ENCODE measurements at regions not wholly inside any gene's neighbourhood (a gene's known extent, or its start where the extent isn't known, plus 50 kb on each side); places are given as distances from the start of the nearest gene placed in this dataset.

DNA sequence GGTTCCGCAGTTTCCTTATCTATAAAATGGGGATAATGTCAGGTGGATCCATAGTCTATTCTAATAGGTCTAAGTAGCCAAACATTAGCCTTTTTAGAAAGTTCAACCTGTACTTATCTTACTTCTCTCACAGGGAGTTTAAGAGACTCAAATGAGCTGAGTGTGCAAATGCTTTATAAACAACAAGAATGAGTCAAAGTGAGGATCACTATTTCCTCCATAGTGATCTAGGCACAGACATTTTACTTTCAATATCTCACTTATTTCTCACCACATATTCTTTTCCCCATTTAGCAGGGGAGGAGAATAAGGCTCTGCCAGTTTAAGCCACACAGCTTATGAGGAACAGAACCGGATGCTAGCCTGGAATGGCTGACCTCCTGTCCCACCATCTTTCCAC is 92.1 kb upstream of the LMO4 start:
- TF ChIP-seq POLR2A (IDR thresholded peaks at IDR 0.05; ENCODE audit: low read depth, low read length) (no peak), RCOR1 (IDR thresholded peaks at IDR 0.05; ENCODE audit: insufficient replicate concordance, low read length) (no peak), SMC3 (IDR thresholded peaks at IDR 0.05; ENCODE audit: low read depth, low read length) (no peak), RAD21 (IDR thresholded peaks at IDR 0.05; ENCODE audit: low read length) (no peak), FOS (IDR thresholded peaks at IDR 0.05; ENCODE audit: low read depth, low read length) (no peak), NFE2L2 (IDR thresholded peaks at IDR 0.05; ENCODE audit: low read depth, low read length) (no peak), MAFK (IDR thresholded peaks at IDR 0.05; ENCODE audit: low read depth, low read length) (peak; percentile 91)
- TF ChIP-seq, protein P1, sequence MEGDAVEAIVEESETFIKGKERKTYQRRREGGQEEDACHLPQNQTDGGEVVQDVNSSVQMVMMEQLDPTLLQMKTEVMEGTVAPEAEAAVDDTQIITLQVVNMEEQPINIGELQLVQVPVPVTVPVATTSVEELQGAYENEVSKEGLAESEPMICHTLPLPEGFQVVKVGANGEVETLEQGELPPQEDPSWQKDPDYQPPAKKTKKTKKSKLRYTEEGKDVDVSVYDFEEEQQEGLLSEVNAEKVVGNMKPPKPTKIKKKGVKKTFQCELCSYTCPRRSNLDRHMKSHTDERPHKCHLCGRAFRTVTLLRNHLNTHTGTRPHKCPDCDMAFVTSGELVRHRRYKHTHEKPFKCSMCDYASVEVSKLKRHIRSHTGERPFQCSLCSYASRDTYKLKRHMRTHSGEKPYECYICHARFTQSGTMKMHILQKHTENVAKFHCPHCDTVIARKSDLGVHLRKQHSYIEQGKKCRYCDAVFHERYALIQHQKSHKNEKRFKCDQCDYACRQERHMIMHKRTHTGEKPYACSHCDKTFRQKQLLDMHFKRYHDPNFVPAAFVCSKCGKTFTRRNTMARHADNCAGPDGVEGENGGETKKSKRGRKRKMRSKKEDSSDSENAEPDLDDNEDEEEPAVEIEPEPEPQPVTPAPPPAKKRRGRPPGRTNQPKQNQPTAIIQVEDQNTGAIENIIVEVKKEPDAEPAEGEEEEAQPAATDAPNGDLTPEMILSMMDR (conservative IDR thresholded peaks at IDR 0.05; ENCODE audit: low read depth, low read length) = no peak
- TF ChIP-seq, protein P2, sequence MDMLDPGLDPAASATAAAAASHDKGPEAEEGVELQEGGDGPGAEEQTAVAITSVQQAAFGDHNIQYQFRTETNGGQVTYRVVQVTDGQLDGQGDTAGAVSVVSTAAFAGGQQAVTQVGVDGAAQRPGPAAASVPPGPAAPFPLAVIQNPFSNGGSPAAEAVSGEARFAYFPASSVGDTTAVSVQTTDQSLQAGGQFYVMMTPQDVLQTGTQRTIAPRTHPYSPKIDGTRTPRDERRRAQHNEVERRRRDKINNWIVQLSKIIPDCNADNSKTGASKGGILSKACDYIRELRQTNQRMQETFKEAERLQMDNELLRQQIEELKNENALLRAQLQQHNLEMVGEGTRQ (IDR thresholded peaks at IDR 0.05; ENCODE audit: low read depth, low read length) = no peak
- TF ChIP-seq, protein P3, sequence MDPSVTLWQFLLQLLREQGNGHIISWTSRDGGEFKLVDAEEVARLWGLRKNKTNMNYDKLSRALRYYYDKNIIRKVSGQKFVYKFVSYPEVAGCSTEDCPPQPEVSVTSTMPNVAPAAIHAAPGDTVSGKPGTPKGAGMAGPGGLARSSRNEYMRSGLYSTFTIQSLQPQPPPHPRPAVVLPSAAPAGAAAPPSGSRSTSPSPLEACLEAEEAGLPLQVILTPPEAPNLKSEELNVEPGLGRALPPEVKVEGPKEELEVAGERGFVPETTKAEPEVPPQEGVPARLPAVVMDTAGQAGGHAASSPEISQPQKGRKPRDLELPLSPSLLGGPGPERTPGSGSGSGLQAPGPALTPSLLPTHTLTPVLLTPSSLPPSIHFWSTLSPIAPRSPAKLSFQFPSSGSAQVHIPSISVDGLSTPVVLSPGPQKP (IDR thresholded peaks at IDR 0.05; ENCODE audit: borderline replicate concordance, low read depth, low read length) = no peak

Measured in IMR-90 (cell line).